ENCODE measurements at regions not wholly inside any gene's neighbourhood (a gene's known extent, or its start where the extent isn't known, plus 50 kb on each side); places are given as distances from the start of the nearest gene placed in this dataset.

- Mint-ChIP-seq H3K27ac (ENCODE audit: unreplicated experiment) (no peak overlapping the region), H3K4me3 (ENCODE audit: low read depth, unreplicated experiment) (no peak overlapping the region), H3K27me3 (ENCODE audit: unreplicated experiment) (peaks cover 8% of the 10 kb centered on the region), H3K4me1 (ENCODE audit: low read depth, unreplicated experiment) (no peaks in the 10 kb centered on the region), H3K9me3 (ENCODE audit: low read depth, unreplicated experiment) (no peaks in the 10 kb centered on the region), H3K36me3 (ENCODE audit: insufficient read depth, unreplicated experiment) (no peaks in the 10 kb centered on the region)
- intact Hi-C loops (cut with micrococcal nuclease; ENCODE audit: unreplicated experiment): no loop called here
- TF ChIP-seq, protein P1, sequence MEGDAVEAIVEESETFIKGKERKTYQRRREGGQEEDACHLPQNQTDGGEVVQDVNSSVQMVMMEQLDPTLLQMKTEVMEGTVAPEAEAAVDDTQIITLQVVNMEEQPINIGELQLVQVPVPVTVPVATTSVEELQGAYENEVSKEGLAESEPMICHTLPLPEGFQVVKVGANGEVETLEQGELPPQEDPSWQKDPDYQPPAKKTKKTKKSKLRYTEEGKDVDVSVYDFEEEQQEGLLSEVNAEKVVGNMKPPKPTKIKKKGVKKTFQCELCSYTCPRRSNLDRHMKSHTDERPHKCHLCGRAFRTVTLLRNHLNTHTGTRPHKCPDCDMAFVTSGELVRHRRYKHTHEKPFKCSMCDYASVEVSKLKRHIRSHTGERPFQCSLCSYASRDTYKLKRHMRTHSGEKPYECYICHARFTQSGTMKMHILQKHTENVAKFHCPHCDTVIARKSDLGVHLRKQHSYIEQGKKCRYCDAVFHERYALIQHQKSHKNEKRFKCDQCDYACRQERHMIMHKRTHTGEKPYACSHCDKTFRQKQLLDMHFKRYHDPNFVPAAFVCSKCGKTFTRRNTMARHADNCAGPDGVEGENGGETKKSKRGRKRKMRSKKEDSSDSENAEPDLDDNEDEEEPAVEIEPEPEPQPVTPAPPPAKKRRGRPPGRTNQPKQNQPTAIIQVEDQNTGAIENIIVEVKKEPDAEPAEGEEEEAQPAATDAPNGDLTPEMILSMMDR (IDR thresholded peaks at IDR 0.05; ENCODE audit: unreplicated experiment): no peak
- no TSS peak for BruUV-seq (replicated peaks)
- CTCF ChIA-PET: no interaction called here
- no peak for DNase-seq
Observed at GRCh38 chr2:59920961-59921360, 632.5 kb downstream of the BCL11A start.

GRCh38 chr2:59920307-59920706 lies 633.1 kb downstream of the BCL11A start:
- TF ChIP-seq, protein P1 (IDR thresholded peaks at IDR 0.05; ENCODE audit: unreplicated experiment): no peak
- intact Hi-C loops (cut with micrococcal nuclease; ENCODE audit: unreplicated experiment): no loop called here
- H3K27ac Mint-ChIP-seq (ENCODE audit: unreplicated experiment): no peak overlapping the region
- no peak overlapping the region for H3K4me3 Mint-ChIP-seq (ENCODE audit: low read depth, unreplicated experiment)
- H3K9me3 Mint-ChIP-seq (ENCODE audit: low read depth, unreplicated experiment): no peaks in the 10 kb centered on the region
- peaks cover 8% of the 10 kb centered on the region for H3K27me3 Mint-ChIP-seq (ENCODE audit: unreplicated experiment)
- CTCF ChIA-PET: no interaction called here
- no peaks in the 10 kb centered on the region for H3K4me1 Mint-ChIP-seq (ENCODE audit: low read depth, unreplicated experiment)
- no TSS peak for BruUV-seq (replicated peaks)
- DNase-seq: no peak
- H3K36me3 Mint-ChIP-seq (ENCODE audit: insufficient read depth, unreplicated experiment): no peaks in the 10 kb centered on the region

GRCh38 chr2:59919579-59919978 lies 633.9 kb downstream of the BCL11A start:
- Mint-ChIP-seq H3K4me1 (ENCODE audit: low read depth, unreplicated experiment) (no peaks in the 10 kb centered on the region), H3K9me3 (ENCODE audit: low read depth, unreplicated experiment) (no peaks in the 10 kb centered on the region), H3K27ac (ENCODE audit: unreplicated experiment) (no peak overlapping the region), H3K4me3 (ENCODE audit: low read depth, unreplicated experiment) (no peak overlapping the region), H3K27me3 (ENCODE audit: unreplicated experiment) (peaks cover 14% of the 10 kb centered on the region), H3K36me3 (ENCODE audit: insufficient read depth, unreplicated experiment) (no peaks in the 10 kb centered on the region)
- intact Hi-C loops (cut with micrococcal nuclease; ENCODE audit: unreplicated experiment): loop anchor here (10.0 kb wide), 1 partner anchor 475 kb away; no protein-coding TSS in a partner anchor
- no TSS peak for BruUV-seq (replicated peaks)
- CTCF ChIA-PET: no interaction called here
- TF ChIP-seq, protein P1 (IDR thresholded peaks at IDR 0.05; ENCODE audit: unreplicated experiment): no peak
- no peak for DNase-seq

GRCh38 chr2:59912042-59912441 lies 641.4 kb downstream of the BCL11A start:
- CTCF ChIA-PET: interaction anchor here (0.7 kb wide), 1 partner anchor 21 kb away, joined by 4 read pairs; no protein-coding TSS in a partner anchor
- no TSS peak for BruUV-seq (replicated peaks)

More at GRCh38 chr2:59912042-59912441, 641.4 kb downstream of the BCL11A start:
- Mint-ChIP-seq H3K27me3 (ENCODE audit: unreplicated experiment) (peaks cover 16% of the 10 kb centered on the region), H3K4me3 (ENCODE audit: low read depth, unreplicated experiment) (no peak overlapping the region), H3K9me3 (ENCODE audit: low read depth, unreplicated experiment) (no peaks in the 10 kb centered on the region), H3K27ac (ENCODE audit: unreplicated experiment) (no peak overlapping the region), H3K4me1 (ENCODE audit: low read depth, unreplicated experiment) (no peaks in the 10 kb centered on the region), H3K36me3 (ENCODE audit: insufficient read depth, unreplicated experiment) (no peaks in the 10 kb centered on the region)
- TF ChIP-seq, protein P1 (IDR thresholded peaks at IDR 0.05; ENCODE audit: unreplicated experiment): no peak
- intact Hi-C loops (cut with micrococcal nuclease; ENCODE audit: unreplicated experiment): loop anchor here (10.0 kb wide), 1 partner anchor 467 kb away; no protein-coding TSS in a partner anchor
- no peak for DNase-seq

Data from Calu3 (cell line).